Mesenchymal stem cell (in vitro differentiated cells and primary cell): ENCODE measurements at regions not wholly inside any gene's neighbourhood (a gene's known extent, or its start where the extent isn't known, plus 50 kb on each side); places are given as distances from the start of the nearest gene placed in this dataset.

Experiments
- DNase-seq: peaks from one replicate; pipeline ENCODE4 v3.0.0-alpha.2; 2013
- H2AFZ ChIP-seq: one replicate; pipeline ENCODE4 v1.6.1; 2013; ENCODE audit warnings: low read depth, mild to moderate bottlenecking, control low read depth, inconsistent platforms, low read length, moderate library complexity
- H2AK5ac ChIP-seq: 2 replicates; pipeline ENCODE4 v1.6.1; 2013; ENCODE audit warnings: low read length, moderate library complexity, mild to moderate bottlenecking, inconsistent platforms; ENCODE audit not compliant: severe bottlenecking
- H2BK120ac ChIP-seq: one replicate; pipeline ENCODE4 v1.6.1; 2013; ENCODE audit warnings: low read depth, mild to moderate bottlenecking, inconsistent platforms, low read length, moderate library complexity
- H2BK12ac ChIP-seq, 2 experiments: one replicate each; pipeline ENCODE4 v1.6.1; 2013; ENCODE audit warnings: inconsistent platforms in 2 of 2, low read length in 2 of 2, mild to moderate bottlenecking in 2 of 2, moderate library complexity in 2 of 2, control low read depth in 1 of 2
- H2BK15ac ChIP-seq: one replicate; pipeline ENCODE4 v1.6.1; 2013; ENCODE audit warnings: mild to moderate bottlenecking, low read depth, inconsistent platforms; ENCODE audit not compliant: poor library complexity, severe bottlenecking
- H2BK5ac ChIP-seq: 2 replicates; pipeline ENCODE4 v1.6.1; 2013; ENCODE audit warnings: low read depth, mild to moderate bottlenecking, low read length, control low read depth, inconsistent platforms; ENCODE audit not compliant: poor library complexity, severe bottlenecking
- H3K14ac ChIP-seq, 2 experiments: one replicate each; pipeline ENCODE4 v1.6.1; 2013; ENCODE audit warnings: inconsistent platforms in 2 of 2, low read length in 2 of 2, control low read depth in 1 of 2, mild to moderate bottlenecking in 1 of 2, moderate library complexity in 1 of 2
- H3K18ac ChIP-seq, 2 experiments: one replicate each; pipeline ENCODE4 v1.6.1; 2013; ENCODE audit warnings: inconsistent platforms in 2 of 2, low read length in 2 of 2, control low read depth in 1 of 2, low read depth in 1 of 2, mild to moderate bottlenecking in 1 of 2
- H3K23ac ChIP-seq, 2 experiments: one replicate each; pipeline ENCODE4 v1.6.1; 2013; ENCODE audit warnings: inconsistent platforms in 2 of 2, low read length in 2 of 2, mild to moderate bottlenecking in 2 of 2, moderate library complexity in 2 of 2, control low read depth in 1 of 2
- H3K27ac ChIP-seq: 2 replicates; pipeline ENCODE4 v1.5.1; 2013; ENCODE audit warnings: mild to moderate bottlenecking, moderate library complexity, low read length, control low read depth, inconsistent platforms; ENCODE audit not compliant: poor library complexity, severe bottlenecking
- H3K27me3 ChIP-seq, 2 experiments: 2 replicates each; pipeline versions ENCODE4 v1.6.1 to v1.7.0; 2013; ENCODE audit warnings: low read length in 2 of 2, mild to moderate bottlenecking in 2 of 2, moderate library complexity in 2 of 2, control low read depth in 1 of 2, inconsistent platforms in 1 of 2; ENCODE audit not compliant: control insufficient read depth in 1 of 2, insufficient read depth in 1 of 2
- H3K36me3 ChIP-seq, 2 experiments: 2 replicates each; pipeline versions ENCODE4 v1.6.1 to v1.7.0; 2013; ENCODE audit warnings: low read length in 2 of 2, control low read depth in 1 of 2, inconsistent platforms in 1 of 2, low read depth in 1 of 2, mild to moderate bottlenecking in 1 of 2; ENCODE audit not compliant: insufficient read depth in 2 of 2, control insufficient read depth in 1 of 2
- H3K4ac ChIP-seq, 2 experiments: one replicate each; pipeline ENCODE4 v1.6.1; 2013; ENCODE audit warnings: inconsistent platforms in 2 of 2, low read length in 2 of 2, mild to moderate bottlenecking in 2 of 2, moderate library complexity in 2 of 2, control low read depth in 1 of 2, low read depth in 1 of 2
- H3K4me1 ChIP-seq: 2 replicates; pipeline ENCODE4 v1.6.1; 2013; ENCODE audit warnings: low read depth, low read length, control low read depth; ENCODE audit not compliant: control insufficient read depth, insufficient read depth
- H3K4me2 ChIP-seq: 2 replicates; pipeline ENCODE4 v1.6.1; 2013; ENCODE audit warnings: low read length, mild to moderate bottlenecking, inconsistent platforms; ENCODE audit not compliant: poor library complexity, severe bottlenecking
- H3K4me3 ChIP-seq, 2 experiments: 2 replicates each; pipeline versions ENCODE4 v1.5.1 to v1.7.0; 2013; ENCODE audit warnings: low read length in 2 of 2, mild to moderate bottlenecking in 2 of 2, control low read depth in 1 of 2, low read depth in 1 of 2; ENCODE audit not compliant: insufficient read depth in 1 of 2
- H3K79me1 ChIP-seq: replicated peaks from 2 replicates; pipeline ENCODE4 v1.6.1; 2013; ENCODE audit warnings: mild to moderate bottlenecking, control low read depth, low read length, inconsistent platforms; ENCODE audit not compliant: poor library complexity, severe bottlenecking
- H3K9ac ChIP-seq: 2 replicates; pipeline ENCODE4 v1.7.0; 2013; ENCODE audit warnings: mild to moderate bottlenecking, low read length, moderate library complexity
- H3K9me3 ChIP-seq: 2 replicates; pipeline ENCODE4 v1.7.0; 2013; ENCODE audit warnings: mild to moderate bottlenecking, low read length; ENCODE audit not compliant: control insufficient read depth
- H4K8ac ChIP-seq: one replicate; pipeline ENCODE4 v1.6.1; 2013; ENCODE audit warnings: inconsistent platforms, mild to moderate bottlenecking, low read length, moderate library complexity
- H4K91ac ChIP-seq: one replicate; pipeline ENCODE4 v1.6.1; 2013; ENCODE audit warnings: mild to moderate bottlenecking, low read length, inconsistent platforms
- WGBS: methylation state at CpG from one replicate; pipeline ENCODE4 v1.1.7; 2013; ENCODE audit warnings: mixed read lengths; 5-methylcytosine and 5-hydroxymethylcytosine counted together

GRCh38 chr2:212905640-212906201 lies 245.7 kb downstream of the IKZF2 start:
- H3K4me1 ChIP-seq: no peaks in the 10 kb centered on the region
- H3K4me3 ChIP-seq: no peak overlapping the region
- H2AK5ac ChIP-seq: no peak overlapping the region
- no peak overlapping the region for H3K23ac ChIP-seq
- no peak overlapping the region for H4K8ac ChIP-seq
- no peak overlapping the region for H2BK12ac ChIP-seq
- no peak overlapping the region for H3K18ac ChIP-seq
- no peaks in the 10 kb centered on the region for H3K36me3 ChIP-seq
- no peak overlapping the region for H4K91ac ChIP-seq
- H3K79me1 ChIP-seq: no peaks in the 10 kb centered on the region
- H3K4me2 ChIP-seq: no peak overlapping the region
- DNase-seq: peak; percentile 31
- no peak overlapping the region for H3K9ac ChIP-seq
- no peak overlapping the region for H2BK15ac ChIP-seq
- H2BK120ac ChIP-seq: no peak overlapping the region
- H2BK5ac ChIP-seq: no peak overlapping the region
- H3K4ac ChIP-seq: no peak overlapping the region
- no peak overlapping the region for H3K27ac ChIP-seq
- no peaks in the 10 kb centered on the region for H3K27me3 ChIP-seq
- H3K9me3 ChIP-seq: no peaks in the 10 kb centered on the region
- no peak overlapping the region for H3K14ac ChIP-seq
- no peak overlapping the region for H2AFZ ChIP-seq
- WGBS: 55% methylated on average over 4 of the region's 6 CpGs

GRCh38 chr2:212904646-212905045 lies 246.8 kb downstream of the IKZF2 start:
- Histone ChIP-seq H3K23ac (no peak overlapping the region), H3K27me3 (no peaks in the 10 kb centered on the region), H3K4ac (no peak overlapping the region), H3K79me1 (no peaks in the 10 kb centered on the region), H3K18ac (no peak overlapping the region), H4K91ac (no peak overlapping the region), H4K8ac (no peak overlapping the region), H2BK120ac (no peak overlapping the region), H2BK15ac (no peak overlapping the region), H3K4me1 (no peaks in the 10 kb centered on the region), H3K4me3 (no peak overlapping the region), H2BK5ac (no peak overlapping the region), H3K14ac (no peak overlapping the region), H3K9me3 (no peaks in the 10 kb centered on the region), H3K36me3 (no peaks in the 10 kb centered on the region), H2BK12ac (no peak overlapping the region), H2AFZ (no peak overlapping the region), H2AK5ac (no peak overlapping the region), H3K9ac (no peak overlapping the region), H3K27ac (no peak overlapping the region), H3K4me2 (no peak overlapping the region)
- 86% methylated on average over 2 of the region's 2 CpGs for WGBS
- no peak for DNase-seq

- no peak overlapping the region for H2BK15ac ChIP-seq
- DNase-seq: no peak
- no peak overlapping the region for H2BK12ac ChIP-seq
- no peaks in the 10 kb centered on the region for H3K79me1 ChIP-seq
- no peak overlapping the region for H3K27ac ChIP-seq
- no peaks in the 10 kb centered on the region for H3K9me3 ChIP-seq
- no peak overlapping the region for H2BK5ac ChIP-seq
- H4K91ac ChIP-seq: no peak overlapping the region
- no peak overlapping the region for H3K9ac ChIP-seq
- H3K4me2 ChIP-seq: no peak overlapping the region
- no peak overlapping the region for H3K14ac ChIP-seq
- no peak overlapping the region for H3K4ac ChIP-seq
- no peak overlapping the region for H3K23ac ChIP-seq
- H3K4me3 ChIP-seq: no peak overlapping the region
- H2AK5ac ChIP-seq: no peak overlapping the region
- no peaks in the 10 kb centered on the region for H3K27me3 ChIP-seq
- H2AFZ ChIP-seq: no peak overlapping the region
- H3K18ac ChIP-seq: no peak overlapping the region
- no peaks in the 10 kb centered on the region for H3K4me1 ChIP-seq
- no peak overlapping the region for H4K8ac ChIP-seq
- no peak overlapping the region for H2BK120ac ChIP-seq
- H3K36me3 ChIP-seq: no peaks in the 10 kb centered on the region
Observed at GRCh38 chr2:212903413-212903812, 248.0 kb downstream of the IKZF2 start.

GRCh38 chr2:212902421-212902820 lies 249.0 kb downstream of the IKZF2 start:
- H2AK5ac ChIP-seq: no peak overlapping the region

More at GRCh38 chr2:212902421-212902820, 249.0 kb downstream of the IKZF2 start:
- Histone ChIP-seq H2BK5ac (no peak overlapping the region), H3K79me1 (no peaks in the 10 kb centered on the region), H2BK12ac (no peak overlapping the region), H3K23ac (no peak overlapping the region), H3K27me3 (no peaks in the 10 kb centered on the region), H3K4me1 (no peaks in the 10 kb centered on the region), H3K9ac (no peak overlapping the region), H4K91ac (no peak overlapping the region), H3K27ac (no peak overlapping the region), H2BK15ac (no peak overlapping the region), H2AFZ (no peak overlapping the region), H2BK120ac (no peak overlapping the region), H3K4me3 (no peak overlapping the region), H3K4me2 (no peak overlapping the region), H4K8ac (no peak overlapping the region), H3K36me3 (no peaks in the 10 kb centered on the region), H3K4ac (no peak overlapping the region), H3K18ac (no peak overlapping the region), H3K14ac (no peak overlapping the region), H3K9me3 (no peaks in the 10 kb centered on the region)
- no peak for DNase-seq
- no CpG with 5 or more reads among the region's 3 CpGs for WGBS
